WTC11 (cell line): ENCODE measurements at regions not wholly inside any gene's neighbourhood (a gene's known extent, or its start where the extent isn't known, plus 50 kb on each side); places are given as distances from the start of the nearest gene placed in this dataset.

ENCODE experiments used
- CREB1 ChIP-seq: sonication (generic); formaldehyde crosslinking; IDR thresholded peaks from 2 replicates; pipeline ENCODE4 v1.8.0; 2023; ENCODE audit warnings: mild to moderate bottlenecking, missing genetic modification reagents
- CTCF ChIP-seq: fragments of 200-600 bp; IDR thresholded peaks from 2 replicates; pipeline ENCODE4 v1.8.0; 2022; ENCODE audit warnings: antibody characterized with exemption
- E2F5 ChIP-seq: sonication (generic); formaldehyde crosslinking; IDR thresholded peaks from 2 replicates; pipeline ENCODE4 v1.8.1; 2022; ENCODE audit warnings: mild to moderate bottlenecking, moderate library complexity, missing genetic modification reagents
- GABPB1 ChIP-seq: sonication (generic); formaldehyde crosslinking; IDR thresholded peaks from 2 replicates; pipeline ENCODE4 v1.8.1; 2023; ENCODE audit warnings: mild to moderate bottlenecking, missing genetic modification reagents
- KAT7 ChIP-seq: sonication (generic); formaldehyde crosslinking; IDR thresholded peaks from 2 replicates; pipeline ENCODE4 v1.8.1; 2023; ENCODE audit warnings: missing genetic modification reagents, mild to moderate bottlenecking, borderline replicate concordance
- MAX ChIP-seq: sonication (generic); formaldehyde crosslinking; IDR thresholded peaks from 2 replicates; pipeline ENCODE4 v1.8.0; 2022; ENCODE audit warnings: mild to moderate bottlenecking, missing genetic modification reagents
- MLX ChIP-seq: sonication (generic); formaldehyde crosslinking; IDR thresholded peaks from 2 replicates; pipeline ENCODE4 v1.8.1; 2023; ENCODE audit warnings: mild to moderate bottlenecking, missing genetic modification reagents, moderate library complexity
- RELA ChIP-seq: sonication (generic); formaldehyde crosslinking; IDR thresholded peaks from 2 replicates; pipeline ENCODE4 v1.8.1; 2022; ENCODE audit warnings: missing genetic modification reagents, mild to moderate bottlenecking, borderline replicate concordance
- STAT6 ChIP-seq: sonication (generic); formaldehyde crosslinking; conservative IDR thresholded peaks from 2 replicates; pipeline ENCODE4 v1.8.1; 2023; ENCODE audit warnings: mild to moderate bottlenecking, low read depth, missing genetic modification reagents, moderate library complexity
- USF1 ChIP-seq: sonication (generic); formaldehyde crosslinking; IDR thresholded peaks from 2 replicates; pipeline ENCODE4 v1.8.0; 2022; ENCODE audit warnings: mild to moderate bottlenecking, missing genetic modification reagents
- USF2 ChIP-seq: sonication (generic); formaldehyde crosslinking; IDR thresholded peaks from 2 replicates; pipeline ENCODE4 v1.8.1; 2023; ENCODE audit warnings: mild to moderate bottlenecking, missing genetic modification reagents, moderate library complexity
- ZBTB21 ChIP-seq: sonication (generic); formaldehyde crosslinking; IDR thresholded peaks from 2 replicates; pipeline ENCODE4 v1.8.1; 2023; ENCODE audit warnings: mild to moderate bottlenecking, missing genetic modification reagents, borderline replicate concordance
- ZNF281 ChIP-seq: sonication (generic); formaldehyde crosslinking; IDR thresholded peaks from 2 replicates; pipeline ENCODE4 v1.8.0; 2023; ENCODE audit warnings: mild to moderate bottlenecking, missing genetic modification reagents
- ZSCAN18 ChIP-seq: fragments of 250-450 bp; sonication (Bioruptor Pico); IDR thresholded peaks from 2 replicates; pipeline ENCODE4 v2.1.2; 2022; ENCODE audit warnings: mild to moderate bottlenecking, moderate library complexity

GRCh38 chrX:99117011-99117410 lies 1293.1 kb downstream of the PCDH19 start:
- TF ChIP-seq CTCF (no peak), MAX (CRISPR knock-in tag) (no peak), ZSCAN18 (CRISPR knock-in tag) (no peak), ZBTB21 (CRISPR knock-in tag) (no peak), USF2 (CRISPR knock-in tag) (no peak), STAT6 (CRISPR knock-in tag) (no peak), USF1 (no peak), E2F5 (CRISPR knock-in tag) (no peak), ZNF281 (CRISPR knock-in tag) (no peak), GABPB1 (CRISPR knock-in tag) (no peak), MLX (CRISPR knock-in tag) (no peak), CREB1 (no peak), RELA (CRISPR knock-in tag) (no peak), KAT7 (CRISPR knock-in tag) (no peak)
